H1 (cell line): ENCODE measurements at regions not wholly inside any gene's neighbourhood (a gene's known extent, or its start where the extent isn't known, plus 50 kb on each side); places are given as distances from the start of the nearest gene placed in this dataset.

Experiments used
- RAD21 ChIP-seq, 2 experiments: IDR thresholded peaks in 1 of 2; conservative IDR thresholded peaks in 1 of 2; 2 replicates each; pipeline ENCODE4 v1.6.1; 2011; ENCODE audit warnings: low read depth in 2 of 2, low read length in 2 of 2, improper control_type of control experiment in 1 of 2, inconsistent platforms in 1 of 2, mild to moderate bottlenecking in 1 of 2, moderate library complexity in 1 of 2
- SIN3A ChIP-seq, 2 experiments: IDR thresholded peaks in 1 of 2; conservative IDR thresholded peaks in 1 of 2; 2 replicates each; pipeline ENCODE4 v1.6.1; 2011 to 2012; ENCODE audit warnings: low read length in 2 of 2, improper control_type of control experiment in 1 of 2, low read depth in 1 of 2, mild to moderate bottlenecking in 1 of 2

- TF ChIP-seq SIN3A (conservative IDR thresholded peaks at IDR 0.05 in 1 of 2, IDR thresholded peaks at IDR 0.05 in 1 of 2; ENCODE audit: low read depth in 1 of 2, low read length in 2 of 2) (no peak), RAD21 (IDR thresholded peaks at IDR 0.05 in 1 of 2, conservative IDR thresholded peaks at IDR 0.05 in 1 of 2; ENCODE audit: low read depth in 2 of 2, low read length in 2 of 2) (no peak)
Measured at GRCh38 chr3:64299206-64299605, 73.9 kb upstream of the PRICKLE2 start.
